Gastroesophageal sphincter (tissue), 4 donors: ENCODE measurements at regions not wholly inside any gene's neighbourhood (a gene's known extent, or its start where the extent isn't known, plus 50 kb on each side); places are given as distances from the start of the nearest gene placed in this dataset.

Experiments used
- ATAC-seq: fragments of 150-250 bp; one replicate; pipeline ENCODE4 v1.9.1; 2016; ENCODE audit warnings: mild to moderate bottlenecking, moderate library complexity
- H3K27ac ChIP-seq, 4 donors: fragments of 200-600 bp; sonication (generic) in 3 of 4; 1 replicate in 3 of 4; 2 replicates in 1 of 4; pipeline ENCODE4 v1.5.1; 2016 to 2019
- H3K27me3 ChIP-seq: fragments of 200-600 bp; sonication (generic); one replicate; pipeline ENCODE4 v1.5.1; 2019
- H3K36me3 ChIP-seq, 2 donors: fragments of 200-600 bp; sonication (generic); one replicate each; pipeline ENCODE4 v1.5.1; 2019; ENCODE audit warnings: control low read depth in 1 of 2
- H3K4me1 ChIP-seq, 3 donors: fragments of 200-600 bp; sonication (generic); 1 replicate in 2 of 3; 2 replicates in 1 of 3; pipeline ENCODE4 v1.5.1; 2016 to 2019; ENCODE audit warnings: control low read depth in 2 of 3
- H3K4me3 ChIP-seq, 2 donors: fragments of 200-600 bp; sonication (generic); one replicate each; pipeline ENCODE4 v1.5.1; 2019; ENCODE audit warnings: mild to moderate bottlenecking in 1 of 2, moderate library complexity in 1 of 2
- H3K9me3 ChIP-seq, 3 donors: fragments of 200-600 bp; sonication (generic); one replicate each; pipeline ENCODE4 v1.5.1; 2017 to 2019; ENCODE audit warnings: control low read depth in 2 of 3
- CTCF ChIP-seq, 4 experiments: fragments of 200-600 bp in 2 of 4; fragments of 450-650 bp in 2 of 4; sonication (generic) in 1 of 4; IDR thresholded peaks; one replicate each; pipeline ENCODE4 v1.5.1; 2017 to 2019; ENCODE audit warnings: antibody characterized with exemption in 4 of 4, mild to moderate bottlenecking in 2 of 4, moderate library complexity in 2 of 4
- EP300 ChIP-seq: sonication (generic); formaldehyde crosslinking; IDR thresholded peaks from one replicate; pipeline ENCODE4 v1.6.1; 2017; ENCODE audit warnings: antibody characterized with exemption, mild to moderate bottlenecking
- POLR2A ChIP-seq, 2 donors: fragments of 450-650 bp; IDR thresholded peaks; one replicate each; pipeline ENCODE4 v1.6.1; 2017; ENCODE audit warnings: antibody characterized with exemption in 2 of 2, mild to moderate bottlenecking in 2 of 2, moderate library complexity in 1 of 2
- POLR2AphosphoS5 ChIP-seq: sonication (generic); formaldehyde crosslinking; IDR thresholded peaks from one replicate; pipeline ENCODE4 v1.6.1; 2017; ENCODE audit warnings: antibody characterized with exemption
- WGBS, 2 donors: methylation state at CpG; one replicate each; pipeline ENCODE4 v1.1.5; 2018; ENCODE audit warnings: low coverage in 1 of 2; 5-methylcytosine and 5-hydroxymethylcytosine counted together

- ATAC-seq = no peak
- no peak for TF ChIP-seq POLR2AphosphoS5
- no peak for TF ChIP-seq POLR2A (IDR thresholded peaks at IDR 0.05)
- no peak for TF ChIP-seq CTCF (IDR thresholded peaks at IDR 0.05)
- TF ChIP-seq EP300 = no peak
- Histone ChIP-seq H3K27me3 (no peaks in the 10 kb centered on the region), H3K4me1 (peaks cover 0 to 47% (median 8%) of the 10 kb centered on the region in 3 donors), H3K4me3 (no peak overlapping the region), H3K36me3 (no peaks in the 10 kb centered on the region), H3K27ac (peak overlapping the region in 3 of 4 donors; percentile 10 to 73 (median 17)), H3K9me3 (no peaks in the 10 kb centered on the region)
- 78 to 81% methylated on average over 2 to 4 of the region's 4 CpGs for WGBS, 2 donors
Observed at GRCh38 chr13:33639626-33640080, 178.3 kb upstream of the RFC3 start.

- peaks cover 0 to 53% (median 12%) of the 10 kb centered on the region in 3 donors for H3K4me1 ChIP-seq
- no peaks in the 10 kb centered on the region for H3K27me3 ChIP-seq
- peak overlapping the region in 3 of 4 donors; percentile 23 to 73 (median 32) for H3K27ac ChIP-seq
- H3K4me3 ChIP-seq = no peak overlapping the region
- ATAC-seq = no peak
- no peaks in the 10 kb centered on the region for H3K9me3 ChIP-seq
- H3K36me3 ChIP-seq = no peaks in the 10 kb centered on the region
- no peak for TF ChIP-seq POLR2AphosphoS5
- no peak for TF ChIP-seq CTCF (IDR thresholded peaks at IDR 0.05)
- TF ChIP-seq POLR2A (IDR thresholded peaks at IDR 0.05) = no peak
- TF ChIP-seq EP300 = no peak
Observed at GRCh38 chr13:33640832-33641231, 177.1 kb upstream of the RFC3 start.

DNA sequence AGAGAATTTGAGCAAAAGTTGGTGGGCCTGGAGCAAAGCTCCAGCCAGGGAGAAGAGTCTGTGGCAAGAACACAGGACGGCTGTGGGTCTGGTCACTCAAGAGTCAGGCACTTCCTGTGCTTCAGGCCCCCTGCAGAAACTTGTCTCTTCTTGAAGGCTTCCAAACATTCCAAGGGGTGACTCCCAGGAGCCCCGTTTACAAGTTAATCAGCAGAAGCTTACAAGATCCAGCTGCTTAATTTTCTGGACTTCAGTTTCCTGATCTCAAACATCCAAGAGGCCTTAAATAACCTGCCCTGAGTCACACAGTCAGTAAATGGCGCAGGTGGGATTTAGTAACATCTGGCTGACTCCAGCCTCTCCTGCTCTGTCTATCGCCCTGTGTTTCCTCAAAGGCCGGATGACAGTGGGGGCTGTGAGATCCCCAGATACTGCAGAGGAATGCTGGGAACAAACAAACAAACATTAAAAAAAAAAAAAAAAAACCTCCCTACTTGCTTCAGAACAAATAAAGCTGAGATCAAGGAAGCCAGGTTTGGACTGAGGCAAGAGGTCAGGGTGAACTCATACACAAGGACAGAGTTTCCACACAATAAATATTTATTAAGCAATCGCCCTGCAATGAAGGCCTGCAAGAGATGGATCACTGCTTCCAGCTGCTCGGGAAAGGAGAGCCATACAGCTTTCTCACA, 175.4 kb upstream of the RFC3 start:
- peak overlapping the region; percentile 0 to 73 (median 39) for H3K27ac ChIP-seq
- H3K4me1 ChIP-seq = peaks cover 0 to 53% (median 12%) of the 10 kb centered on the region in 3 donors
- TF ChIP-seq POLR2AphosphoS5 = peak; percentile 71
- no peak for TF ChIP-seq POLR2A (IDR thresholded peaks at IDR 0.05)
- WGBS, 2 donors = 28 to 63% methylated on average over 1 to 4 of the region's 7 CpGs
- H3K9me3 ChIP-seq = no peaks in the 10 kb centered on the region
- H3K36me3 ChIP-seq = no peaks in the 10 kb centered on the region
- ATAC-seq = peak; percentile 76
- H3K27me3 ChIP-seq = no peaks in the 10 kb centered on the region
- no peak overlapping the region for H3K4me3 ChIP-seq

DNA sequence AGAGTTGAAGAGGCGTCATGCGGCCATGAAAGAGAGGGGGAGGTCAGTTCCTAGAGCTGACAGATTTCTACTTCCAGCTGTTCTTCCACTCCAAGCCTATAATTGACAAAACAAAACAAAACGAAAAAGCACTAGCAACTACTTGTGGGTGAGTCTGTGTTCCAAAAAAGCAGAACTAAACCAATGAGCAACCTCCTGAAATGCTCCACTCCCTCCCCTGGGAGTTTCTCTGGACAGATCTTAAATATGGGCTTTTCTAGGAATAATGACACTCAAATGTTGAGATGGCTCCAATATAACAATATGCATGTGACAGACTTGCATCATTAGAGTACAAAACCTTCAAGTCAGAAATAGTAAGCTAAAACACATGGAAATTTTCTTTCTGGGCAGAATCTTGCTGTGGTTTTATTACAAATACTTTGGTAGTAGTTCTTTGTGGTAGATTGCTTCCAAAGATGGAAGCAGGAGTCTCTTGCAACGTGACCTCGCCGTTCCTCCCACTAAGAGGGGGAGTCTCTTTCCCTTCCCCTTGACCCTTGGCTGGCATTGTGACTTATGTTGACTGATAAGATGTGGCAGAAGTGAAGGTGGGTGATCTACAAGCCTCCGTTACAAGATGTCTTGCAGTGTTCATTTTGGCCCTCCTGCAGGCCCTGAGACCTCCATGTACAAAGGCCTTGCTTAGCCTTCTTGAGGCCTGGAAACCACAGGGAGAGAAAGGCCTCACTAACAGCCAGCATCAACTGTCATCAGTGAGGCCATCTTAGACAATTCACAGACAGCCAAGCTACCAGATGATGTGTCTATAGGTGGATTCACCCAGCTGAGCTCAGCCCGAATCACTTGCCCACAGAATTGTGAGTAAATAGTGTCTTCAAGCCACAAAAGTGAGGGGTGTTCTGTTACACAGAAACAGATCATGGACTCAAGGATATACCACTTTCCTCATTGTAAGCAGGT, 173.1 kb upstream of the RFC3 start:
- H3K4me3 ChIP-seq = no peak overlapping the region
- peaks cover 0 to 40% (median 12%) of the 10 kb centered on the region in 3 donors for H3K4me1 ChIP-seq
- H3K27ac ChIP-seq = peak overlapping the region; percentile 5 to 75 (median 71)
- WGBS, 2 donors = 49 to 63% methylated on average over 6 to 8 of the region's 8 CpGs
- TF ChIP-seq POLR2AphosphoS5 (peak; percentile 43), CTCF (IDR thresholded peaks at IDR 0.05) (no peak)
- no peaks in the 10 kb centered on the region for H3K9me3 ChIP-seq
- no peaks in the 10 kb centered on the region for H3K27me3 ChIP-seq
- ATAC-seq = peak; percentile 60
- no peaks in the 10 kb centered on the region for H3K36me3 ChIP-seq

DNA sequence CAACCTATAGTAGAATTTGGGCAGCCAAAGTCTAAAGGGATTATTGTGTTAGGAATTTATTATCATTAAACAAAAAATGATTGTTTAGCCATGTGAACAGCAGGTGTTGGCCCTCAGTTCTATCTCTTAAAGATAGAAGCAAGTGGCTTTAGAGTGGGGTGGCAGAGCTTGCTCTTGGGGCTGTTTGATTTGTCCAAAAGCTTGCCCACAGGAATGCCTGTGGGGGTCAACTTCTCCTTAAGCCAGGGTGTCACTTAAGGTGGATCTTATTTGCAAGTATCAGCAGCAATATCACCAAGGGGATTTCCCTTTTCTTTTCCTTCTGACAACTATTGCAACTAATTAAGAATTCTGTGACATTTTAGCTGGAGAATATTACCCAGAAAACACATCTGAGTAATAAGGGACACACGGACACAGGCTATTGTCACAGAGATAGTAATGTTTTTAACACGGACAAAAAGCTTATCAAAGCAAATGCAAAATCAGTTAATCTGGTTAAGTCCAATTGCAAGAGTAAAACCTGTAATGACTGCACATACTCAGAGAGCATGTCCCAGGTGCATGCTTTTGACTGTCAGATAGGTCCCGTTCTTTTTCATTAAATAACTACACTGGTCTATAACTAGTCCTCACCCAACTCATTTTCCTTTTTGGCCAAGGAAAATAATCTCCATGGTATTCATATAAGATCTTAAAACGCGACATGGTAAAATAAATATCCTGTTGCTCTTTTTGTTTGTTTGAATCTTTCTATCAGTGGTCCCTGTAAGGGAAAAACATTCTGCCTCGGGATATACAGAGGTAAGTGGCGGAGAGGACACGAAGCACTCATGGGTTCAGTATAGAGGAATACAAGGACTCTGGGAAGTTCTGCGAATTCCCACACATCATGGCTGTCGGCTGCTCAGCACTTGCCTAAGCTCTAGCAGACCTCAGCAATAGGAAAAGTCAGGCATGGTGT, 172.1 kb upstream of the RFC3 start:
- TF ChIP-seq POLR2AphosphoS5 (no peak), POLR2A (IDR thresholded peaks at IDR 0.05) (no peak), CTCF (IDR thresholded peaks at IDR 0.05) (no peak), EP300 (no peak)
- Histone ChIP-seq H3K27me3 (no peaks in the 10 kb centered on the region), H3K4me3 (no peak overlapping the region), H3K4me1 (peaks cover 0 to 33% (median 12%) of the 10 kb centered on the region in 3 donors), H3K27ac (peak overlapping the region in 3 of 4 donors; percentile 6 to 50 (median 49)), H3K9me3 (no peaks in the 10 kb centered on the region), H3K36me3 (no peaks in the 10 kb centered on the region)
- WGBS, 2 donors = 90 to 92% methylated on average over 10 of the region's 10 CpGs
- no peak for ATAC-seq
